GM18502 (cell line): ENCODE measurements at regions not wholly inside any gene's neighbourhood (a gene's known extent, or its start where the extent isn't known, plus 50 kb on each side); places are given as distances from the start of the nearest gene placed in this dataset.

ENCODE experiments used
- ATAC-seq: cut with Tn5 transposase; IDR thresholded peaks from one replicate; pipeline ENCODE4 v1.9.1; 2021; ENCODE audit warnings: mild to moderate bottlenecking; ENCODE audit not compliant: unreplicated experiment, poor library complexity

GRCh38 chr10:44184633-44185314 lies 200.1 kb downstream of the CXCL12 start:
- no peak for ATAC-seq

GRCh38 chr10:44183667-44184632 lies 200.9 kb downstream of the CXCL12 start:
- ATAC-seq, result no peak

DNA sequence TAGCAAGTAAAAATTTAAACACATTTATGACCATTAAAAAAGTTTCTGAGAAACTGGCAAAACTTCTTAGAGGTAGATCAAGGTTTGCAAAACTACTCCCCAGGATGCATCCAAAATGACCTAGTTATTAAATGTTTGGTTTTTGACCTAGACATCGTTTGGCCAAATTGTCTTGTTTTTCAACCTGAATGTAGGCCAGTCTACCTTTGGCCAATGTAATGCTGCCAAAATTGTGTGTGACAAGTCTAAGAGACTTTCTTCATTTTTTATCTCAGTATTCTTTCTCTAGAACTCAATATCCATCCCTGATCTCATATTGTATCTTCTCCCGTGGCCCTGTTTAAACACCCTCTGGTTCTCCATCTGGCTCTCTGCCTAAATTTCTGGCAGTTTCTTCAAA lies 202.0 kb downstream of the CXCL12 start:
- ATAC-seq, result no peak

- ATAC-seq, result no peak
Observed at GRCh38 chr10:44180321-44181168, 204.4 kb downstream of the CXCL12 start.

DNA sequence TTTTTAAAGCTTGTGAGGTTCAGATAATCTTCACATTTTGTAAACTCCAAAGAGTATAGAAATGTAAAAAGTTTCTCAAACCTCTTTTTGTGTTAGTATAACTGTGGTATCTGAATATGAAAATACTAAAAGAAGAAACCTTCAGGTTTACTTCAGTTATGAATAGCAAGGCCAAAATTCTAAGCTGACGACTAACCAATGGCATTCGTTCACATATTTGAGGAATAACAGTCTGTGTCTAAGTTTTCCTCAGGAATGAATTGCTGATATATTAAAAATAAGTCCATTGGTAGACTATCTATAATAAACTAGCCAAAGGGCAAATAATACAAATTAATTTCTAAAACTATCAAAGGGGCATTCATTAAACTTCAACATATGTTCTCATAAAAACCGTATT lies 206.0 kb downstream of the CXCL12 start:
- no peak for ATAC-seq

GRCh38 chr10:44178281-44178680 lies 206.6 kb downstream of the CXCL12 start:
- ATAC-seq, result no peak

GRCh38 chr10:44177610-44178009 lies 207.3 kb downstream of the CXCL12 start:
- no peak for ATAC-seq

DNA sequence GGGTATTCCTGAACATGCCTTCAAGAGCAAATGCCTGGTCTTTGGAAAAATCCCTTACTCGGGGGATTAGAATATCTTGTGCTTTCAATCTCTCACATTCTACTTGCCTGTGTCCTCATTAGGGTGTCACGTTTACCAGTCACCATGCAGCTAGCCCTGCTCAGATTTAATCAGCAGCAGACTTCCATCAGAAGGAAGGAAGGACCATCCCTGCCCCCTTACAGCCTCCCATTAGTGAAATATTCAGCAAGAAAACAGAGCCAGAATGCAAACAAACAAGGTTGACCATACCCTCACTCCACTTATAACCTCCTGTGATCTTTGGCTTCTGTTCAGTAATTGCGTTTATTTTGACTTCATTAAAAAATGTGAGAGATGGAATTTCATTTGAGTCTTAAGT lies 208.6 kb downstream of the CXCL12 start:
- no peak for ATAC-seq

DNA sequence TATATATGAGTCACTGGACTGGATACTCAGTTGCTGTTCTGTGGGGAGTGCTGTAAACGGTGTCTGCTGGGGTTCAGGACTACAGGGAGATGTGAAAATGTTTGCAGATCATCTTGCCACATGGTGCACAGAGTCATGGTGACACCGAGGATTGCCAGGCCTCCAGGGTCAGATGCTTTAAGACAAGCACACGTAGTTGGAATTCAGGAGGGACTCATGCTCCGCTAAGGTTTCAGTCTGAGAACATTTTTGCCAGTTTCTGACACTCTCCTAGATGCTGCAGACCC lies 211.3 kb downstream of the CXCL12 start:
- no peak for ATAC-seq

DNA sequence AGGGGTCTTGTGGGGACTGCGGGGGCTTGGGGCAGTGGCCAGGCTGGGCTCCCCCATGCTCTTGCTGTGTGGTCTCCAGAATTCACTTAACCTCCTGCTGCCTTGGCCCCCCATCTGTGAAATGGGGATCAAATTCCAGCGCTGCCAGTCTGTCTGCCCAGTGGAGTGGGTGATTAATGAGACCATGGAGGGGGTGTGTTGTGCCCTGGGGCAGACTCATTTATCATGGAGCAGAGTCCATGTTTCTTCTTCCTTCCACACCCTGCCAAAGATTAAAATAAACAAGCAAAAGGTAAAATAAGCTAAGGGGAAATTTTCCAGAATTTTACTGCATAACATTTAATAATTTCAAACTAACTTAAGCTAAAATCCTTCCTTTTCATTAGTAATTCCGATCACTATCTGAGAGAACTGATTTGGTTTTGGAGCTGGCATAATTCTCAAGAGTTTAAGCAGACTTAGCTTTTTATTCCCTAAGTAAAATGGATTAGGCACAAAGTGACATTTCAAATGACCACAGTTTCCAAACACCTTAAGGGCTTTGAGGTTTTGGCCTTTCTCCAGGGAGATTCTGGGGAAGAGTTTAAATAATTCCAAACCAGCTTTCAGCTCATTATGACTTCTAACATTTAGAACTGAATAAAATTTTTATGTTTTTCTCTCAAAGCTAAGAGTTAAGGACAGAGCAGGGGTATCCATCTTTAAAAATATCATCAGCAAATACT lies 211.9 kb downstream of the CXCL12 start:
- no peak for ATAC-seq

DNA sequence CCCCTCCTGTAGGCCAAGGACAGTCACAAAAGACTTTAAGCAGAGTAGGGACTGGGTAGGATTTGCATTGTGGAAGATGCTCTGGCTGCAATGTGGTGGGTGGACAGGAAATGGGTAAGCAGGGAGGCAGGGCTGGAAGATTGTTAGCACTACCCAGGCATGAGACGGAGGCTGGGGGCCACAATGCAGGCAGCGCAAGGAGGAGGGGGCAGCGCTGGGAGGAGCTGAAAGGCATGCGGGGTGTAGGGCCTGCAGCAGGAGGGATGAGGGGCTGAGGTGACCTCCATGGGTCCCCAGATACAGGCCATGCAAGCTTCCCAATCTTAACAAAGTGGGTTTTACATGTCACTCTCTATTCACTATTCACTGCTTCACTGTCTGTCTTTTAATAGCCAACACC lies 213.1 kb downstream of the CXCL12 start:
- ATAC-seq, result no peak

GRCh38 chr10:44168478-44168877 lies 216.4 kb downstream of the CXCL12 start:
- no peak for ATAC-seq

- no peak for ATAC-seq
Observed at GRCh38 chr10:44167752-44168151, 217.1 kb downstream of the CXCL12 start.

GRCh38 chr10:44166441-44166840 lies 218.5 kb downstream of the CXCL12 start:
- ATAC-seq, result no peak

GRCh38 chr10:44164251-44164956 lies 220.5 kb downstream of the CXCL12 start:
- ATAC-seq, result no peak

DNA sequence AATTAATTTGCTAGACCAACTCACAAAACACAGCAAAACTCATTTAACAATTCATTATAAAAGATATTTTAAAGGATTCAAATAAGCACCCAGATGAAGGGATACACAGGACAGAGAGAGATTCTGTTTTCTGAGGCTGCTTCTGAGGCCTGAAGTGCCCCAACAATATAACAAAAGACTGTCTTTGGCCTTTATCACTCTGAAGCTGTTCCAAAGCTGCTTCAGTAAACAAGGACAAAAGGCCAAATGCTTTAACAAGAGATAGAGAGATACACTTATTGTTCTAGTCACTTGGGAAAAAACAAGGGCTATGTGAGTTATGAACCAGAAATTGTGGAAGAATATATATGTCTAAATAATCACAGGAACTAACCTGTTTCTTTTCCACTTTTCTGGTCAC lies 223.7 kb downstream of the CXCL12 start:
- no peak for ATAC-seq

DNA sequence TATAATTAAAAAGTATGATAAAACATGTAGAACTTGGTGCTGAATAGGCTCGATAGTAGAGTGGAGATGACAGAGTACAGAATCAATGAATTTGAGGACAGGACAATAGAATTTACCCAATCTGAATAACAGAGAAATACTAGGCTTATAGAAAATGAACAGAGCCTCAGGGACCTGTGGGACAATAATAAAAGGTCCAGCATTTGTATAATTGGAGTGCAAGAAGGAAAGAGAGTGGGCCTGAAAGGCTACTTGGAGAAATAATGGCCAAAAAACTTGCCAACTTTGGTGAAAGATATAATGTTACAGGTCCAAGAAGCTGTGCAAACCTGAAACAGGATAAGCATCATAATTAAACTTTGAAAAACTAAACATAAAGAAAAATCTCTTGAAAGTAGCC lies 227.3 kb downstream of the CXCL12 start:
- ATAC-seq, result no peak

GRCh38 chr10:44154956-44155355 lies 229.9 kb downstream of the CXCL12 start:
- ATAC-seq, result no peak

- no peak for ATAC-seq
Observed at GRCh38 chr10:44153918-44154670, 230.8 kb downstream of the CXCL12 start.
